ENCODE measurements at regions not wholly inside any gene's neighbourhood (a gene's known extent, or its start where the extent isn't known, plus 50 kb on each side); places are given as distances from the start of the nearest gene placed in this dataset.
"Not testable (repeated sequence)": the region's sequence is repeated elsewhere in the genome, so short reads cannot be mapped to it uniquely, and the experiment has no call there.

DNA sequence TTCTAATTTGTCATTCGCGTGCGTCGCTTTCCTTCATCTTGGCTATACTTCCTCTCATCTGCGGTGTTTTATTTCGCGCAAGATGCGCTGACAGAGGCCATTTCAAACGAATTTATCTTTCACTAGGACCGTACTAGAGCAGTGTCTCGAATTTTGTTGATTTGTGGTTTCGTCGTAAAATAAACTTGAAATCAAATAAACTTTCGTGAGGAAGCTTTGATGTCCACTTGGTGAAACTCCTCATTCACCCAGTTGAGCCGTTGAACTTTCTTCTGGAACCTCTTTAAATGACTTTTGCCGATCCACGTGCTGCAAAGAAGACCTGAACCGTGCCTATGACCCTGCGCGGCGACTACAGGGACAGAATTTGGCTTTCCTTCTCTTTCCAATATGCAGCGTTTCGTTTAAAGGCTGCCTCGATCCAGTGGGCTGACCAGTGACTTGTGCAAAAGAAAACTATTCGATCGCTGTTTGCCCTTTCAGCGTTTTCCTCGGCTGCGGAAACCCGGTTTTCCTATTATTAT is 163.9 kb upstream of the PPP1R3A start:
- DNase-seq = no peak
- no peaks in the 10 kb centered on the region for H3K36me3 Mint-ChIP-seq (ENCODE audit: insufficient read depth, unreplicated experiment)
- intact Hi-C loops (cut with micrococcal nuclease; ENCODE audit: unreplicated experiment) = loop anchor here (1.0 to 10.0 kb wide), 6 partner anchors 128 to 1772 kb away; no protein-coding TSS in a partner anchor
- H3K27me3 Mint-ChIP-seq (ENCODE audit: insufficient read depth, unreplicated experiment) = peaks cover 38% of the 10 kb centered on the region
- H3K9me3 Mint-ChIP-seq (ENCODE audit: unreplicated experiment) = no peaks in the 10 kb centered on the region
- Histone ChIP-seq H3K9me3 (no peaks in the 10 kb centered on the region), H3K27me3 (replicated peaks; ENCODE audit: control insufficient read depth, insufficient read depth, low read length) (peaks cover 13% of the 10 kb centered on the region), H3K4me3 (ENCODE audit: low read depth, low read length) (no peak overlapping the region), H3K4me1 (peaks cover 5% of the 10 kb centered on the region; the same call in 1 of the 2 replicates), H3K36me3 (ENCODE audit: control insufficient read depth, insufficient read depth, low read length) (no peaks in the 10 kb centered on the region)
- H3K4me3 Mint-ChIP-seq (ENCODE audit: unreplicated experiment) = peak overlapping the region; percentile 32
- H3K4me1 Mint-ChIP-seq (ENCODE audit: low read depth, unreplicated experiment) = peaks cover 6% of the 10 kb centered on the region
- ChIA-PET CTCF (no interaction called here), POLR2A (no interaction called here)
- TF ChIP-seq, protein P1, sequence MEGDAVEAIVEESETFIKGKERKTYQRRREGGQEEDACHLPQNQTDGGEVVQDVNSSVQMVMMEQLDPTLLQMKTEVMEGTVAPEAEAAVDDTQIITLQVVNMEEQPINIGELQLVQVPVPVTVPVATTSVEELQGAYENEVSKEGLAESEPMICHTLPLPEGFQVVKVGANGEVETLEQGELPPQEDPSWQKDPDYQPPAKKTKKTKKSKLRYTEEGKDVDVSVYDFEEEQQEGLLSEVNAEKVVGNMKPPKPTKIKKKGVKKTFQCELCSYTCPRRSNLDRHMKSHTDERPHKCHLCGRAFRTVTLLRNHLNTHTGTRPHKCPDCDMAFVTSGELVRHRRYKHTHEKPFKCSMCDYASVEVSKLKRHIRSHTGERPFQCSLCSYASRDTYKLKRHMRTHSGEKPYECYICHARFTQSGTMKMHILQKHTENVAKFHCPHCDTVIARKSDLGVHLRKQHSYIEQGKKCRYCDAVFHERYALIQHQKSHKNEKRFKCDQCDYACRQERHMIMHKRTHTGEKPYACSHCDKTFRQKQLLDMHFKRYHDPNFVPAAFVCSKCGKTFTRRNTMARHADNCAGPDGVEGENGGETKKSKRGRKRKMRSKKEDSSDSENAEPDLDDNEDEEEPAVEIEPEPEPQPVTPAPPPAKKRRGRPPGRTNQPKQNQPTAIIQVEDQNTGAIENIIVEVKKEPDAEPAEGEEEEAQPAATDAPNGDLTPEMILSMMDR (IDR thresholded peaks at IDR 0.05; ENCODE audit: insufficient read depth in 1 of 2, low read depth in 1 of 2, low read length in 1 of 2, severe bottlenecking in 1 of 2, unreplicated experiment in 1 of 2) = no peak
- H3K27ac Mint-ChIP-seq (ENCODE audit: unreplicated experiment) = no peak overlapping the region
- BruUV-seq (replicated peaks) = no TSS peak

DNA sequence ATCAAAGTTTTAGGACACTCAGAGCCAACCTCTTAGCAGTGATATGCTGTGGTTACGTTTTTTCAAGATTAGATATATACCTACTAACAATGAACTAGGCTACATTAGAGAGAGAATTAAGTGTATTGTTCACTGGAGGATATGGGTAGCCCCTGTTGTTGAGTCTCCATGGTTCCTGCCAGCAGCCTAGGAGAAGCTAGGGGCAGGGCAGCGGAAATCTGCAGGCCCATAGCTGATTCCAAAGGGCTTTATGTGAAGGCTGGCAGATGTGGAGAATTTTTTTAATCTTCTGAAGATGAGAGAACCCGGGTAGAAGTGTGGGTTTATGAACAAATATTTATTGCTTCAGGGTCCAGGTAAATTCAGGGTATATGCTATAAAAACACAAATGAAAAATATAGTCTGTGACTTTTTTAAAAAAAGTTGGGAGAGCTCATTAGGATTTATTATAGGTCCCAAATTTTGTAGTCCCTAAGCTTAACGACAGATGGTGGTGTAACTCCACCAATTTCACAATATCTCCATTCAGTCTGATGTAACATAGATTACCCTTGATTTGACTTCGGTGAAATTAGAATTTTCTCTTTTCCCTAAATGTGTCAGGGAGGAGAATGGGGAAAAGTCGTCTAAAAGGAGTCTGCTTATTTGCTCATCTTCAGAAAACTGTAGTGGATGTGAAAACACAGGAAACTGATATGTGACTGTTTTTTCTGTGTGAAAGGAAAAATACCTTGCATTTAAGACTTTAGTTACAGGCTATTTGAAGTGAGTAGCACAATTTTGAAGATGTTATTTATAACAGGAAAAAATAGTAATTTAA is 163.0 kb upstream of the PPP1R3A start:
- H3K36me3 Mint-ChIP-seq (ENCODE audit: insufficient read depth, unreplicated experiment) = no peaks in the 10 kb centered on the region
- Histone ChIP-seq H3K27me3 (replicated peaks; ENCODE audit: control insufficient read depth, insufficient read depth, low read length) (peaks cover 11% of the 10 kb centered on the region), H3K36me3 (ENCODE audit: control insufficient read depth, insufficient read depth, low read length) (no peaks in the 10 kb centered on the region), H3K4me3 (ENCODE audit: low read depth, low read length) (no peak overlapping the region), H3K4me1 (peaks cover 5% of the 10 kb centered on the region; the same call in 1 of the 2 replicates), H3K9me3 (no peaks in the 10 kb centered on the region)
- no peak overlapping the region for H3K27ac Mint-ChIP-seq (ENCODE audit: unreplicated experiment)
- peaks cover 33% of the 10 kb centered on the region for H3K27me3 Mint-ChIP-seq (ENCODE audit: insufficient read depth, unreplicated experiment)
- intact Hi-C loops (cut with micrococcal nuclease; ENCODE audit: unreplicated experiment) = loop anchor here (1.0 to 10.0 kb wide), 6 partner anchors 128 to 1773 kb away; no protein-coding TSS in a partner anchor
- H3K4me3 Mint-ChIP-seq (ENCODE audit: unreplicated experiment) = no peak overlapping the region
- TF ChIP-seq, protein P1 (IDR thresholded peaks at IDR 0.05; ENCODE audit: insufficient read depth in 1 of 2, low read depth in 1 of 2, low read length in 1 of 2, severe bottlenecking in 1 of 2, unreplicated experiment in 1 of 2) = peak; percentile 46 to 61
- ChIA-PET CTCF (interaction anchor here (0.6 to 1.2 kb wide), 5 partner anchors 59 to 582 kb away, joined by 3 to 34 read pairs (median 5); no protein-coding TSS in a partner anchor), POLR2A (interaction anchor here (0.6 kb wide), 2 partner anchors 131 to 491 kb away, joined by 3 to 7 read pairs; no protein-coding TSS in a partner anchor)
- BruUV-seq (replicated peaks) = no TSS peak
- no peaks in the 10 kb centered on the region for H3K9me3 Mint-ChIP-seq (ENCODE audit: unreplicated experiment)
- DNase-seq = peak in 1 of 2 experiments; percentile 41
- H3K4me1 Mint-ChIP-seq (ENCODE audit: low read depth, unreplicated experiment) = peaks cover 6% of the 10 kb centered on the region

DNA sequence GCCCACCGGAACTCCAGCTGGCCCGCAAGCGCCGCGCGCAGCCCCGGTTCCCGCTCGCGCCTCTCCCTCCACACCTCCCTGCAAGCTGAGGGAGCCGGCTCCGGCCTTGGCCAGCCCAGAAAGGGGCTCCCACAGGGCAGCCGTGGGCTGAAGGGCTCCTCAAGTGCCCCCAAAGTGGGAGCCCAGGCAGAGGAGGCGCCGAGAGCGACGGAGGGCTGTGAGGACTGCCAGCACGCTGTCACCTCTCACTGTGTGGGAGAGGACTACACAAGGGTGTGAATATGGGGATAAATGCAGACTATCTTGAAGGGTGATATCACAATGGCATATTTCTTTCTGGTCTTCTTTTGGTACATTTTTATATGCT is 158.3 kb upstream of the PPP1R3A start:
- H3K36me3 Mint-ChIP-seq (ENCODE audit: insufficient read depth, unreplicated experiment); H3K4me3 Mint-ChIP-seq (ENCODE audit: unreplicated experiment); H3K9me3 ChIP-seq; CTCF ChIA-PET; H3K27ac Mint-ChIP-seq (ENCODE audit: unreplicated experiment); POLR2A ChIA-PET; H3K9me3 Mint-ChIP-seq (ENCODE audit: unreplicated experiment); H3K4me3 ChIP-seq (ENCODE audit: low read depth, low read length); H3K4me1 Mint-ChIP-seq (ENCODE audit: low read depth, unreplicated experiment); BruUV-seq (replicated peaks); H3K36me3 ChIP-seq (ENCODE audit: control insufficient read depth, insufficient read depth, low read length); intact Hi-C loops (cut with micrococcal nuclease; ENCODE audit: unreplicated experiment); DNase-seq; H3K4me1 ChIP-seq; H3K27me3 ChIP-seq (replicated peaks; ENCODE audit: control insufficient read depth, insufficient read depth, low read length): not testable (repeated sequence)
- peaks cover 16% of the 10 kb centered on the region for H3K27me3 Mint-ChIP-seq (ENCODE audit: insufficient read depth, unreplicated experiment)

DNA sequence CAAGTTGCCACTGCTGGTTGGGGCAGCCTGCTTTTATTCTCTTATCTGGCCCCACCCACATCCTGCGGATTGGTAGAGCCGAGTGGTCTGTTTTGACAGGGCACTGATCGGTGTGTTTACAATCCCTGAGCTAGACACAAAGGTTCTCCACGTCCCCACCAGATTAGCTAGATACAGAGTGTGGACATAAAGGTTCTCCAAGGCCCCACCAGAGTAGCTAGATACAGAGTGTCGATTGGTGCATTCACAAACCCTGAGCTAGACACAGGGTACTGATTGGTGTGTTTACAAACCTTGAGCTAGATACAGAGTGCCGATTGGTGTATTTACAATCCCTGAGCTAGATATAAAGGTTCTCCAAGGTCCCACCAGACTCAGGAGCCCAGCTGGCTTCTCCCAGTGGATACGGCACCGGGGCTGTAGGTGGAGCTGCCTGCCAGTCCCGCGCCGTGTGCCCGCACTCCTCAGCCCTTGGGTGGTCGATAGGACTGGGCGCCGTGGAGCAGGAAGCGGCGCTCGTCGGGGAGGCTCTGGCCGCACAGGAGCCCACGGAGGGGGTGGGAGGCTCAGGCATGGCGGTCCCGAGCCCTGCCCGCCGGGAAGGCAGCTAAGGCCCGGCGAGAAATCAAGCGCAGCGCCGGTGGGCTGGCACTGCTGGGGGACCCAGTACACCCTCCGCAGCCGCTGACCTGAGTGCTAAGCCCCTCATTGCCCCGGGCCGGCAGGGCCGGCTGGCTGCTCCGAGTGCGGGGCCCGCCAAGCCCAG is 157.8 kb upstream of the PPP1R3A start:
- H3K9me3 ChIP-seq; H3K4me1 Mint-ChIP-seq (ENCODE audit: low read depth, unreplicated experiment); H3K4me1 ChIP-seq; H3K4me3 Mint-ChIP-seq (ENCODE audit: unreplicated experiment); H3K27ac Mint-ChIP-seq (ENCODE audit: unreplicated experiment); H3K27me3 ChIP-seq (replicated peaks; ENCODE audit: control insufficient read depth, insufficient read depth, low read length); POLR2A ChIA-PET; H3K36me3 ChIP-seq (ENCODE audit: control insufficient read depth, insufficient read depth, low read length); H3K36me3 Mint-ChIP-seq (ENCODE audit: insufficient read depth, unreplicated experiment); H3K9me3 Mint-ChIP-seq (ENCODE audit: unreplicated experiment); BruUV-seq (replicated peaks); CTCF ChIA-PET; H3K4me3 ChIP-seq (ENCODE audit: low read depth, low read length); DNase-seq; intact Hi-C loops (cut with micrococcal nuclease; ENCODE audit: unreplicated experiment): not testable (repeated sequence)
- H3K27me3 Mint-ChIP-seq (ENCODE audit: insufficient read depth, unreplicated experiment) = peaks cover 16% of the 10 kb centered on the region

Data from Caco-2 (cell line).